CD4-positive, alpha-beta T cell (primary cell): ENCODE measurements at regions not wholly inside any gene's neighbourhood (a gene's known extent, or its start where the extent isn't known, plus 50 kb on each side); places are given as distances from the start of the nearest gene placed in this dataset.

Experiments
- ATAC-seq: fragments of 200-7000 bp; cut with Tn5 transposase; one replicate; pipeline ENCODE4 v1.10.0; 2022; ENCODE audit warnings: mild to moderate bottlenecking; ENCODE audit not compliant: poor library complexity
- CTCF ChIA-PET: fragments of 350-600 bp; sonication (Branson Sonifier 250); formaldehyde crosslinking; loops from one replicate; lab custom pipeline; 2021; ENCODE audit warnings: antibody characterized with exemption, inconsistent platforms; lab: Charles Lee
- POLR2A ChIA-PET: fragments of 350-600 bp; sonication (Branson Sonifier 250); formaldehyde crosslinking; loops from one replicate; lab custom pipeline; 2021; ENCODE audit warnings: antibody characterized with exemption, inconsistent platforms; lab: Charles Lee
- DNase-seq, 14 experiments: peaks; one replicate each; pipeline ENCODE4 v3.0.0-alpha.2; 2013 to 2020; ENCODE audit warnings: mixed read lengths in 2 of 14
- H3K27ac ChIP-seq, 2 donors: one replicate each; pipeline versions ENCODE4 v1.5.1 to v1.7.0; 2013; ENCODE audit warnings: low read length in 2 of 2, low read depth in 1 of 2, mild to moderate bottlenecking in 1 of 2
- H3K27me3 ChIP-seq, 2 experiments: 1 replicate in 1 of 2; 2 replicates in 1 of 2; pipeline versions ENCODE4 v1.6.1 to v1.7.0; 2013; ENCODE audit warnings: low read length in 2 of 2, control low read depth in 1 of 2, mild to moderate bottlenecking in 1 of 2, moderate library complexity in 1 of 2; ENCODE audit not compliant: insufficient read depth in 2 of 2, control insufficient read depth in 1 of 2
- H3K36me3 ChIP-seq: one replicate; pipeline ENCODE4 v1.6.1; 2013; ENCODE audit warnings: low read length, control low read depth; ENCODE audit not compliant: insufficient read depth
- H3K4me1 ChIP-seq: one replicate; pipeline ENCODE4 v1.6.1; 2013; ENCODE audit warnings: low read length, control low read depth; ENCODE audit not compliant: insufficient read depth
- H3K4me3 ChIP-seq: one replicate; pipeline ENCODE4 v1.5.1; 2013; ENCODE audit warnings: mild to moderate bottlenecking, low read length, moderate library complexity
- H3K9me3 ChIP-seq, 2 experiments: 1 replicate in 1 of 2; 2 replicates in 1 of 2; pipeline versions ENCODE4 v1.6.1 to v1.7.0; 2013; ENCODE audit warnings: low read length in 2 of 2, mild to moderate bottlenecking in 2 of 2, control low read depth in 1 of 2, moderate library complexity in 1 of 2; ENCODE audit not compliant: control insufficient read depth in 1 of 2, insufficient read depth in 1 of 2
- H3K27ac Mint-ChIP-seq: one replicate; pipeline ENCODE4 v1.8.0; 2020; ENCODE audit warnings: mixed read lengths
- H3K27me3 Mint-ChIP-seq: one replicate; pipeline ENCODE4 v1.8.0; 2021; ENCODE audit warnings: mixed read lengths
- H3K36me3 Mint-ChIP-seq: one replicate; pipeline ENCODE4 v1.8.0; 2021; ENCODE audit warnings: low read depth, mixed read lengths
- H3K4me1 Mint-ChIP-seq: one replicate; pipeline ENCODE4 v1.8.0; 2021; ENCODE audit warnings: low read depth, mixed read lengths
- H3K4me3 Mint-ChIP-seq: one replicate; pipeline ENCODE4 v1.8.0; 2020; ENCODE audit warnings: mild to moderate bottlenecking, mixed read lengths
- H3K9me3 Mint-ChIP-seq: one replicate; pipeline ENCODE4 v1.8.0; 2020; ENCODE audit warnings: mixed read lengths
- intact Hi-C, 2 experiments: fragments of 100-400 bp; cut with DNase I in 1 of 2; cut with micrococcal nuclease in 1 of 2; formaldehyde crosslinking; loops; one replicate each; pipeline versions ENCODE4 v1.15.1 to v1.9.0; 2023 to 2025; cut with DNase I, micrococcal nuclease
- TF ChIP-seq, protein P1 (sequence below): fragments of 200-600 bp; IDR thresholded peaks from one replicate; pipeline ENCODE4 v1.8.0; 2022; ENCODE audit warnings: antibody characterized with exemption, mild to moderate bottlenecking

DNA sequence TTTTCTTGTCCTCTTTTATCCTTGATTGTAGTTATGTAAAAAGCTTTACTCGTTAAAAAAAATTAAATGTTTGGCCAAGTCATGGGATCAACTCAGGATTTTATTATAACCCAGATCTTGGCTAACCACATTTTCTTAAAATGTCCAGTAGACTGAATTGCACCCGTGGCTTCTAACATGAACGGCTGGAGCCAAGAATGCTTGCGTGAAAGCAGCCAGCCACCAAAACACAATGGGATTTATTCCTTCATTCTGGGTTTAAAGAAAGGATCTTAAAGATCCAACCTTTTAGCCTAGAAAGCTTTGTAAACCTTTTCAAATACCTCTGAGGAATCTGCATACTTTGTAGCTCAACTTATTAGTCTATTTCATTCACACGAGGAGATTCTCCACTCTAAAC lies 404.4 kb downstream of the USP25 start:
- no peak overlapping the region for H3K27ac Mint-ChIP-seq
- POLR2A ChIA-PET = no interaction called here
- TF ChIP-seq, protein P1, sequence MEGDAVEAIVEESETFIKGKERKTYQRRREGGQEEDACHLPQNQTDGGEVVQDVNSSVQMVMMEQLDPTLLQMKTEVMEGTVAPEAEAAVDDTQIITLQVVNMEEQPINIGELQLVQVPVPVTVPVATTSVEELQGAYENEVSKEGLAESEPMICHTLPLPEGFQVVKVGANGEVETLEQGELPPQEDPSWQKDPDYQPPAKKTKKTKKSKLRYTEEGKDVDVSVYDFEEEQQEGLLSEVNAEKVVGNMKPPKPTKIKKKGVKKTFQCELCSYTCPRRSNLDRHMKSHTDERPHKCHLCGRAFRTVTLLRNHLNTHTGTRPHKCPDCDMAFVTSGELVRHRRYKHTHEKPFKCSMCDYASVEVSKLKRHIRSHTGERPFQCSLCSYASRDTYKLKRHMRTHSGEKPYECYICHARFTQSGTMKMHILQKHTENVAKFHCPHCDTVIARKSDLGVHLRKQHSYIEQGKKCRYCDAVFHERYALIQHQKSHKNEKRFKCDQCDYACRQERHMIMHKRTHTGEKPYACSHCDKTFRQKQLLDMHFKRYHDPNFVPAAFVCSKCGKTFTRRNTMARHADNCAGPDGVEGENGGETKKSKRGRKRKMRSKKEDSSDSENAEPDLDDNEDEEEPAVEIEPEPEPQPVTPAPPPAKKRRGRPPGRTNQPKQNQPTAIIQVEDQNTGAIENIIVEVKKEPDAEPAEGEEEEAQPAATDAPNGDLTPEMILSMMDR = no peak

DNA sequence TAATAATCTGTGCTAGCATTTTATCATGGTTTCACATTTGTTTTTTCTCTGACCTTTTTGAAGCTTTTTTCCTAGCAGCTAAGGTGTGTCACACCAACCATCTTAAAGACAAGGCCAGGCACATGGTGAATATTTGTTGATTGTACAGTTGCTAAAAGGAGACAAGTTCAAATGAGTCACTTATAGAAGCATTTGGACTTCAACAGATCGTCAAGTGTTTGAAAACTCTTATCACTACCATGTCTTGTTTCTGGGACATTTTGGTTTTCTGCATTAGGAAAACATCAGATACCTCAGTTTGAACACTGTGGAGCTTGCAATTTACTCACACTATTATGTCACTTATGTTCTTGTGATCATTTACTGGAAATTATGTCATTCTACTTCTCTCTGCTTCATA lies 407.3 kb downstream of the USP25 start:
- intact Hi-C loops = no loop called here
- Histone ChIP-seq H3K4me1 (no peaks in the 10 kb centered on the region), H3K27me3 (no peaks in the 10 kb centered on the region), H3K9me3 (peaks cover 0 to 6% of the 10 kb centered on the region in 2 experiments), H3K27ac (no peak overlapping the region), H3K4me3 (no peak overlapping the region), H3K36me3 (no peaks in the 10 kb centered on the region)
- ChIA-PET POLR2A (no interaction called here), CTCF (no interaction called here)
- ATAC-seq (no peak), DNase-seq (no peak)
- no peak overlapping the region for H3K27ac Mint-ChIP-seq
- H3K36me3 Mint-ChIP-seq = no peaks in the 10 kb centered on the region
- H3K4me3 Mint-ChIP-seq = no peak overlapping the region
- H3K27me3 Mint-ChIP-seq = no peaks in the 10 kb centered on the region
- H3K9me3 Mint-ChIP-seq = no peaks in the 10 kb centered on the region
- TF ChIP-seq, protein P1 = no peak
- H3K4me1 Mint-ChIP-seq = no peaks in the 10 kb centered on the region

More for the DNA sequence above, 404.4 kb downstream of the USP25 start:
- H3K9me3 ChIP-seq = peaks cover 0 to 6% of the 10 kb centered on the region in 2 experiments
- Mint-ChIP-seq H3K9me3 (peaks cover 11% of the 10 kb centered on the region), H3K4me1 (no peaks in the 10 kb centered on the region), H3K36me3 (no peaks in the 10 kb centered on the region), H3K4me3 (no peak overlapping the region), H3K27me3 (no peaks in the 10 kb centered on the region)
- no peaks in the 10 kb centered on the region for H3K4me1 ChIP-seq
- DNase-seq = no peak
- no peak for ATAC-seq
- no peaks in the 10 kb centered on the region for H3K36me3 ChIP-seq
- intact Hi-C loops = no loop called here
- no peak overlapping the region for H3K4me3 ChIP-seq
- H3K27ac ChIP-seq = no peak overlapping the region
- CTCF ChIA-PET = no interaction called here
- H3K27me3 ChIP-seq = no peaks in the 10 kb centered on the region

DNA sequence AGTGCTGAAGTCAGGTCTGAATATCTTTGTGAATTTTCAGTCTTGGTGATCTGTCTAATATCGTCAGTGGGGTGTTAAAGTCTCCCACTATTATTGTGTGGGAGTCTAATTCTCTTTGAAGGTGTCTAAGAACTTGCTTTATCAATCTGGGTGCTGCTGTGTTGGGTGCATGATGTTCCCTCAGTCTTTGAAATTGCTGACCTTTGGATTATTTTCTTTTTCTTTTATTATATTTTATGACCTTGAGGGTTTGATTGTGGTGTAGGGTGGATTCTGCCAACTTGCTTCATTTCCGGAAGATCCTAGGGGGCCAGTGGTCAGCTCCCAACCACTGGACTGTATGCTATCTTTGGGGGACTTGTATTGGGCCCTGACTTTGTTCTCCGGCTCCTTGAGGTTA lies 415.3 kb downstream of the USP25 start:
- DNase-seq (no peak), ATAC-seq (no peak)
- no peak overlapping the region for H3K27ac Mint-ChIP-seq
- H3K4me3 Mint-ChIP-seq = no peak overlapping the region
- Histone ChIP-seq H3K4me3 (no peak overlapping the region), H3K9me3 (peaks cover 0 to 13% of the 10 kb centered on the region in 2 experiments), H3K36me3 (no peaks in the 10 kb centered on the region), H3K27me3 (no peaks in the 10 kb centered on the region), H3K27ac (no peak overlapping the region), H3K4me1 (no peaks in the 10 kb centered on the region)
- no peaks in the 10 kb centered on the region for H3K9me3 Mint-ChIP-seq
- H3K4me1 Mint-ChIP-seq = no peaks in the 10 kb centered on the region
- no peaks in the 10 kb centered on the region for H3K27me3 Mint-ChIP-seq
- CTCF ChIA-PET = no interaction called here
- intact Hi-C loops = no loop called here
- no peaks in the 10 kb centered on the region for H3K36me3 Mint-ChIP-seq
- TF ChIP-seq, protein P1 = no peak
- POLR2A ChIA-PET = no interaction called here
